Prostate gland (tissue), 2 donors: ENCODE measurements at regions not wholly inside any gene's neighbourhood (a gene's known extent, or its start where the extent isn't known, plus 50 kb on each side); places are given as distances from the start of the nearest gene placed in this dataset.
"Not testable (repeated sequence)": the region's sequence is repeated elsewhere in the genome, so short reads cannot be mapped to it uniquely, and the experiment has no call there.

Source experiments
- DNase-seq: peaks from one replicate; pipeline ENCODE4 v3.0.0-alpha.2; 2019; ENCODE audit warnings: low spot score
- H3K27ac ChIP-seq, 2 donors: fragments of 200-600 bp; sonication (generic); 2 replicates each; pipeline ENCODE4 v1.5.1; 2017 to 2019
- H3K27me3 ChIP-seq: fragments of 200-600 bp; sonication (generic); replicated peaks from 2 replicates; pipeline ENCODE4 v1.5.1; 2019; ENCODE audit not compliant: insufficient read depth
- H3K36me3 ChIP-seq, 2 donors: fragments of 200-600 bp; sonication (generic); 1 replicate in 1 of 2; 2 replicates in 1 of 2; pipeline versions ENCODE4 v1.5.1 to v1.8.1; 2017 to 2019
- H3K4me1 ChIP-seq: fragments of 200-600 bp; sonication (generic); replicated peaks from 2 replicates; pipeline ENCODE4 v1.5.1; 2019
- H3K4me3 ChIP-seq, 2 donors: fragments of 200-600 bp; sonication (generic); 2 replicates each; pipeline ENCODE4 v1.5.1; 2017 to 2019
- H3K9me3 ChIP-seq: fragments of 200-600 bp; sonication (generic); 2 replicates; pipeline ENCODE4 v1.5.1; 2017
- POLR2AphosphoS5 ChIP-seq: sonication (generic); formaldehyde crosslinking; IDR thresholded peaks from one replicate; pipeline ENCODE4 v1.6.1; 2017; ENCODE audit warnings: antibody characterized with exemption
- WGBS: methylation state at CpG from one replicate; pipeline ENCODE4 v1.1.5; 2018; 5-methylcytosine and 5-hydroxymethylcytosine counted together
- intact Hi-C: fragments of 100-400 bp; cut with DNase I; formaldehyde crosslinking; loops from one replicate; pipeline ENCODE4 v1.14.2; 2022

- H3K27ac ChIP-seq, H3K27me3 ChIP-seq, H3K4me3 ChIP-seq, DNase-seq, H3K4me1 ChIP-seq, intact Hi-C loops, H3K36me3 ChIP-seq, H3K9me3 ChIP-seq: not testable (repeated sequence)
- no CpG with 5 or more reads among the region's 3 CpGs for WGBS
Measured at GRCh38 chr2:109976319-109976718, 77.8 kb downstream of the LIMS3 start.

- H3K9me3 ChIP-seq, H3K4me1 ChIP-seq, DNase-seq, H3K4me3 ChIP-seq, H3K27me3 ChIP-seq, H3K36me3 ChIP-seq, H3K27ac ChIP-seq, intact Hi-C loops: not testable (repeated sequence)
- WGBS, result no CpG with 5 or more reads among the region's 4 CpGs
Measured at GRCh38 chr2:109980754-109981153, 82.3 kb downstream of the LIMS3 start.

- H3K27me3 ChIP-seq, H3K27ac ChIP-seq, intact Hi-C loops, H3K9me3 ChIP-seq, DNase-seq, H3K4me3 ChIP-seq, H3K36me3 ChIP-seq, H3K4me1 ChIP-seq: not testable (repeated sequence)
- WGBS, result no CpG with 5 or more reads among the region's 43 CpGs
Measured at GRCh38 chr2:109986389-109987088, 88.1 kb downstream of the LIMS3 start.

GRCh38 chr2:109987089-109987420, 88.6 kb downstream of the LIMS3 start:
- H3K36me3 ChIP-seq, DNase-seq, H3K9me3 ChIP-seq, H3K4me1 ChIP-seq, H3K4me3 ChIP-seq, H3K27ac ChIP-seq, intact Hi-C loops, H3K27me3 ChIP-seq: not testable (repeated sequence)
- WGBS, result no CpG with 5 or more reads among the region's 22 CpGs

DNA sequence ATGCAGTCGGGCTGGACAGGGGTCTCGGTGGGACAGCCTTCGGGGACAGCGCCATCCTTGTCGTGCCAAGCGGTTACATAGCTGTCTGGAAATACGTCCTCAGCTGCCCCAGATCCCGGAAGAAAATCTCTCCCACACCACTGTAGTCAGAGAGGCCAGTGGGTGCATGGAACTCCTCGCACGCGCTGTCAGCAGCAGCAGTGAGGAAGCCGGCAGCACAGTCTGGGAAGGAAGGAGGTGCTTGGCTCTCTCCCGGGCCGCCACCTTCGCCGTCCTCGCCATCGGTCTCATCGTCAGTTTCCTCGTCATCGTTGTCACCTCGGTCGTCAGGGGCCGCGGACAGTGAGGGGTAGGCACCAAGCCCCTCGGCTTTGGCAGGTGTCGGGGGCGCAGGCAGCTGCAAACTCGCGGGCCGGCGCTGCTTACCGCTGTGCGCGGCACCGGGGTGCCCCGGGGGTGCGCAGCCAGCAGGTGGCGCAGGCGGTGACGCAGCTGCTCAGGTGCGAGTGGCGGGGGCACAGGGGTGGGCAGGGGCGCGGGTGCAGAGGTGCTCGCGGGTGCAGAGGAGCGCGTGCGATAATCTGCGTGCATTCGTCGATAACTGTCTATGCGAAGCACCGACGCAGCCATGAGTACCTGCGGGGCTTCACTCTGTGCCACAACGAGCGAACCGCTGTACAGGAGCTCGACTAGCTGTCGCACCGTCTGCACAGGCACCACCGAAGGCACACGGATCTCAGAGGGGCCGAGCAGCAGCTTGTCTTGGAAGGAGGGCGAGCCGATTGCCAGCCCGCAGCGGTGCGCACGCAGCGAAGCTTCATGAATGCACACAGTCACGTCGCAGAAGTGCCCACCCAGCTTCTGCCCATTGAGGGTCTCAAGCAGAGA, 89.2 kb downstream of the LIMS3 start:
- no CpG with 5 or more reads among the region's 75 CpGs for WGBS
- DNase-seq, H3K36me3 ChIP-seq, H3K27ac ChIP-seq, H3K4me1 ChIP-seq, H3K9me3 ChIP-seq, H3K27me3 ChIP-seq, H3K4me3 ChIP-seq, intact Hi-C loops: not testable (repeated sequence)

- H3K36me3 ChIP-seq, H3K4me1 ChIP-seq, intact Hi-C loops, H3K4me3 ChIP-seq, H3K9me3 ChIP-seq, H3K27me3 ChIP-seq, H3K27ac ChIP-seq: not testable (repeated sequence)
- DNase-seq, result peak; percentile 32
- peak; percentile 34 for TF ChIP-seq POLR2AphosphoS5
Measured at GRCh38 chr2:109999395-109999794, 100.9 kb downstream of the LIMS3 start.

DNA sequence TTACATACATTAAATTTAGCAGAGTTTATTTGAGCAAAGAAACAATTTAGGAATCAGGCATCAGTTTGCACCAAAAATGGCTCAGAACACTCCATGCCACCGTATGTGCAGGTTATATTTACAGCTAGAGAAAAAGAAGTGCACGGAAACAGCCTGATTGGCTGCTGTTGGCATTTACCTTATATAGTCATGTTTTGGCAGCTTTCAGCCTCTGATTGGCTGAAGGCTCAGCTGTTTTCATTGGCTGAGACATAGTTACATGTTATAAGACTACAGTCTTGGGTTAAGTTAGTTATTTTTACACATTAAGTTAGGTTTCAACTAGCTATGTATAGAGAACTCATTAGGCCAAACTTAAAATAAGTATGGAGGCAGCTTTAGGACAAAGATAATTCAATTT, 104.0 kb downstream of the LIMS3 start:
- H3K9me3 ChIP-seq, H3K27ac ChIP-seq, H3K36me3 ChIP-seq, H3K27me3 ChIP-seq, H3K4me1 ChIP-seq, DNase-seq, intact Hi-C loops, H3K4me3 ChIP-seq: not testable (repeated sequence)
- no CpG with 5 or more reads among the region's 2 CpGs for WGBS

GRCh38 chr2:110013388-110013787, 102.2 kb downstream of the MALL start:
- H3K27me3 ChIP-seq, H3K9me3 ChIP-seq, H3K36me3 ChIP-seq, H3K27ac ChIP-seq, H3K4me3 ChIP-seq, H3K4me1 ChIP-seq, DNase-seq, intact Hi-C loops: not testable (repeated sequence)
- no CpG with 5 or more reads among the region's 2 CpGs for WGBS

DNA sequence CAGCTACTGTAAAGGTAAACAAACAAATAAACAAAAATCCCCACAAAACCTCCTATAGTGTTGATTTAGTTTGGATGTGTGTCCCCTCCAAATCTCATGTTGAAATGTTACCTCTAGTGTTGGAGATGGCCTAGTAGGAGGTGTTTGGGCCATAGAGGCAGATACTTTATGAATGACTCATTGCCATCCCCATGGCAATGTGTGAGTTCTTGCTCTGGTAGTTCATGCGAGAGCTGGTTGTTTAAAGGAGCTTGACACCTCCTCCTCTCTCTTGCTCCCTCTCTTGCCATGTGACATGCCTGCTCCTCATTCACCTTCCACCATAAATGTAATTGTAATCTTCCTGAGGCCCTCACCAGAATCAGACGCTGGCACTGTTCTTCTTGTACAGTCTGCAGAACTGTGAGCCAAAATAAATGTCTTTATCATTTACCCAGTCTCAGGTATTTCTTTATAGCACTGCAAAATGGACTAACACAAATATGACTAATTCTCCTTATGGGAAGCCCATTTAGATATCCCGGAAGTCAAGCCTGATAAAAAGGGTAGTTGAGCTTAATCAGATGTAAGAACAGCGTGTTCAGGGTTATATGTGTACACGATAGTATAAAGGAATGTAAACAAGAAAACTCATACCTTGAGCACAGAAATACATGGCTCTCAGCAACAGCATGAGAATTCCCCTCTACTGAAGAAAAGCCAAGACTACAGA, 99.1 kb downstream of the MALL start:
- H3K9me3 ChIP-seq, H3K27ac ChIP-seq, H3K4me3 ChIP-seq, intact Hi-C loops, H3K4me1 ChIP-seq, H3K36me3 ChIP-seq, DNase-seq, H3K27me3 ChIP-seq: not testable (repeated sequence)
- WGBS, result no CpG with 5 or more reads among the region's 5 CpGs

GRCh38 chr2:110020269-110020668, 95.4 kb downstream of the MALL start:
- H3K9me3 ChIP-seq, DNase-seq, H3K36me3 ChIP-seq, H3K4me3 ChIP-seq, H3K27me3 ChIP-seq, H3K27ac ChIP-seq, intact Hi-C loops, H3K4me1 ChIP-seq: not testable (repeated sequence)

GRCh38 chr2:110022278-110022677, 93.3 kb downstream of the MALL start:
- intact Hi-C loops, H3K9me3 ChIP-seq, H3K27ac ChIP-seq, H3K27me3 ChIP-seq, H3K4me3 ChIP-seq, H3K36me3 ChIP-seq, DNase-seq, H3K4me1 ChIP-seq: not testable (repeated sequence)
- no CpG with 5 or more reads among the region's 9 CpGs for WGBS

DNA sequence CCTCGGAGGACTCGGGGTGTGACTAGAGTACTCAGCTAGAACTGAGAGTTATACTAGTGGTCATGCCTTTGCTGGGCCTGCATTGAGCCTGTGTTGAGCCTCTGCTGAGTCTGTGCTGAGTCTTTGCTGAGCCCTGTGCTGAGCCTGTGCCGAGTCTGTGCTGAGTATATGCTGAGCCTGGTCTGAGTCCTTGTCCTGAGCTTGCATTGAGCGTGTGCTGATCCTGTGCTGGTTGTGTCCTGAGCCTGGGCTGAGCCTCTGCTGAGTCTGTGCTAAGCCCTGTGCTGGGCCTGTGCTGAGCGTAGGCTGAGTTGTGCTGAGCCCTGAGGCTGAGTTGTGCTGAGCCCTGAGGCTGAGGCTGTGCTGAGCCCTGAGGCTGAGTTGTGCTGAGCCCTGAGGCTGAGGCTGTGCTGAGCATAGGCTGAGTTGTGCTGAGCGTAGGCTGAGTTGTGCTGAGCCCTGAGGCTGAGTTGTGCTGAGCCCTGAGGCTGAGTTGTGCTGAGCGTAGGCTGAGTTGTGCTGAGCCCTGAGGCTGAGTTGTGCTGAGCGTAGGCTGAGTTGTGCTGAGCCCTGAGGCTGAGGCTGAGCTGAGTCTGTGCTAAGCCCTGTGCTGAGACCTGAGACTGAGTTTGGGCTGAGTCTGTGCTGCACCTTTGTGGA, 89.4 kb downstream of the MALL start:
- H3K4me1 ChIP-seq, H3K27me3 ChIP-seq, H3K36me3 ChIP-seq, intact Hi-C loops, H3K27ac ChIP-seq, DNase-seq, H3K4me3 ChIP-seq, H3K9me3 ChIP-seq: not testable (repeated sequence)
- 50% methylated on average over 2 of the region's 8 CpGs for WGBS
